ENCODE measurements at regions not wholly inside any gene's neighbourhood (a gene's known extent, or its start where the extent isn't known, plus 50 kb on each side); places are given as distances from the start of the nearest gene placed in this dataset.

DNA sequence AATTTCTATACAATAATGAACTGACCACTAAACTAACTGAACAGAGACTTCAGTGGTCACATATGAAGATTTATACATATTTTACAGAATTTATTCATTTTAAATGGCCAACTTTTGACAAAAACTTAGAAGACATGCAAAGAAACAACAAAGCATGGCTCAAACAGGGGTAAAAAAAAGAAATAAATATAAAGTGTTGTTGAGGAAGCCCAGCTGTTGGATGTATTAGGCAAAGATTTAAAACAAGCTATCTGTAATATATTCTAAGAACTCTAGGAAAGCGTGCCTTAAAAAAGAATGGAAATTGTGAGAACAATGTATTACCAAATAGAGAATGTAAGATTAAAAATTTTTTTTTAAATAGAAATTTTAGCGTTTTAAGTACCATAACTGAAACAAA is 210.9 kb upstream of the HTR2C start:
- no peak for TF ChIP-seq CTCF (IDR thresholded peaks at IDR 0.05; ENCODE audit: low read depth, low read length)
- TF ChIP-seq EZH2phosphoT487 (IDR thresholded peaks at IDR 0.05; ENCODE audit: low read depth), result no peak

Measured in OCI-LY3 (cell line).